KMS-11 (cell line): ENCODE measurements at regions not wholly inside any gene's neighbourhood (a gene's known extent, or its start where the extent isn't known, plus 50 kb on each side); places are given as distances from the start of the nearest gene placed in this dataset.

Experiments used
- H2AFZ ChIP-seq: fragments of 200-600 bp; sonication (generic); 2 replicates; pipeline ENCODE4 v1.6.1; 2016; ENCODE audit warnings: antibody characterized with exemption, mixed run types, low read depth
- H3K27ac ChIP-seq: fragments of 200-600 bp; sonication (generic); 2 replicates; pipeline ENCODE4 v1.6.1; 2016; ENCODE audit warnings: mild to moderate bottlenecking, mixed run types
- H3K27me3 ChIP-seq: fragments of 200-600 bp; sonication (generic); 2 replicates; pipeline ENCODE4 v1.6.1; 2017; ENCODE audit warnings: mild to moderate bottlenecking, low read depth, mixed run types, moderate library complexity; ENCODE audit not compliant: insufficient read depth
- H3K36me3 ChIP-seq: fragments of 200-600 bp; sonication (generic); 2 replicates; pipeline ENCODE4 v1.6.1; 2017; ENCODE audit warnings: mild to moderate bottlenecking, mixed run types; ENCODE audit not compliant: insufficient read depth
- H3K4me1 ChIP-seq: fragments of 200-600 bp; sonication (generic); 2 replicates; pipeline ENCODE4 v1.6.1; 2016; ENCODE audit warnings: mild to moderate bottlenecking, low read depth, mixed run types; ENCODE audit not compliant: poor library complexity, severe bottlenecking
- H3K4me2 ChIP-seq: fragments of 200-600 bp; sonication (generic); 2 replicates; pipeline ENCODE4 v1.7.0; 2016; ENCODE audit warnings: mild to moderate bottlenecking, mixed run types
- H3K4me3 ChIP-seq: fragments of 200-600 bp; sonication (generic); IDR thresholded peaks from 2 replicates; pipeline ENCODE4 v1.6.1; 2017; ENCODE audit warnings: low read depth, low read length, mixed read lengths; ENCODE audit not compliant: insufficient read depth
- H3K79me2 ChIP-seq: fragments of 200-600 bp; sonication (generic); 2 replicates; pipeline ENCODE4 v1.6.1; 2016; ENCODE audit warnings: low read depth, mixed run types; ENCODE audit not compliant: insufficient read depth
- H3K9ac ChIP-seq: fragments of 200-600 bp; sonication (generic); 2 replicates; pipeline ENCODE4 v1.6.1; 2016; ENCODE audit warnings: mild to moderate bottlenecking, mixed run types
- H4K20me1 ChIP-seq: fragments of 200-600 bp; sonication (generic); 2 replicates; pipeline ENCODE4 v1.6.1; 2016; ENCODE audit warnings: mild to moderate bottlenecking, mixed run types; ENCODE audit not compliant: insufficient read depth
- CTCF ChIP-seq: fragments of 200-600 bp; sonication (generic); conservative IDR thresholded peaks from 2 replicates; pipeline ENCODE4 v1.6.1; 2017; ENCODE audit warnings: low read depth, mild to moderate bottlenecking, antibody characterized with exemption, low read length, moderate library complexity, mixed read lengths

- Histone ChIP-seq H3K27me3 (no peaks in the 10 kb centered on the region), H4K20me1 (no peaks in the 10 kb centered on the region), H3K4me1 (no peaks in the 10 kb centered on the region), H2AFZ (no peak overlapping the region), H3K36me3 (no peaks in the 10 kb centered on the region), H3K9ac (no peak overlapping the region), H3K79me2 (no peaks in the 10 kb centered on the region), H3K27ac (no peak overlapping the region), H3K4me2 (no peak overlapping the region), H3K4me3 (no peak overlapping the region)
- TF ChIP-seq CTCF, result no peak
Measured at GRCh38 chr1:90405726-90406125, 311.4 kb downstream of the BARHL2 start.

- Histone ChIP-seq H3K27me3 (no peaks in the 10 kb centered on the region), H3K4me1 (no peaks in the 10 kb centered on the region), H3K9ac (no peak overlapping the region), H3K36me3 (no peaks in the 10 kb centered on the region), H2AFZ (no peak overlapping the region), H3K79me2 (no peaks in the 10 kb centered on the region), H3K27ac (no peak overlapping the region), H3K4me3 (no peak overlapping the region), H4K20me1 (no peaks in the 10 kb centered on the region), H3K4me2 (no peak overlapping the region)
- TF ChIP-seq CTCF, result no peak
Measured at GRCh38 chr1:90402893-90403849, 313.9 kb downstream of the BARHL2 start.

GRCh38 chr1:90400131-90400530, 317.0 kb downstream of the BARHL2 start:
- no peak overlapping the region for H2AFZ ChIP-seq
- no peaks in the 10 kb centered on the region for H3K79me2 ChIP-seq
- no peak overlapping the region for H3K27ac ChIP-seq
- no peaks in the 10 kb centered on the region for H3K36me3 ChIP-seq
- TF ChIP-seq CTCF, result no peak
- H3K27me3 ChIP-seq, result no peaks in the 10 kb centered on the region
- no peaks in the 10 kb centered on the region for H3K4me1 ChIP-seq
- H3K9ac ChIP-seq, result no peak overlapping the region
- no peaks in the 10 kb centered on the region for H4K20me1 ChIP-seq
- no peak overlapping the region for H3K4me3 ChIP-seq
- H3K4me2 ChIP-seq, result no peak overlapping the region

- no peak overlapping the region for H3K4me2 ChIP-seq
- no peak for TF ChIP-seq CTCF
- no peaks in the 10 kb centered on the region for H4K20me1 ChIP-seq
- H3K9ac ChIP-seq, result no peak overlapping the region
- no peak overlapping the region for H3K27ac ChIP-seq
- no peaks in the 10 kb centered on the region for H3K79me2 ChIP-seq
- no peaks in the 10 kb centered on the region for H3K27me3 ChIP-seq
- no peaks in the 10 kb centered on the region for H3K36me3 ChIP-seq
- H3K4me3 ChIP-seq, result no peak overlapping the region
- no peaks in the 10 kb centered on the region for H3K4me1 ChIP-seq
- no peak overlapping the region for H2AFZ ChIP-seq
Measured at GRCh38 chr1:90396917-90397316, 320.2 kb downstream of the BARHL2 start.
